GM23338 (cell line): ENCODE measurements at regions not wholly inside any gene's neighbourhood (a gene's known extent, or its start where the extent isn't known, plus 50 kb on each side); places are given as distances from the start of the nearest gene placed in this dataset.
A peak's percentile ranks its signal among the peaks of the same experiment; 100 is the strongest.

Experiments used
- ATAC-seq: fragments of 200-7000 bp; cut with Tn5 transposase; 3 replicates; pipeline ENCODE4 v1.9.1; 2020
- DNase-seq: peaks from one replicate; pipeline ENCODE4 v3.0.0-alpha.2; 2015; ENCODE audit warnings: low spot score
- H2AFZ ChIP-seq: fragments of 200-600 bp; sonication (generic); 2 replicates; pipeline ENCODE4 v1.8.0; 2016; ENCODE audit warnings: antibody characterized with exemption, mild to moderate bottlenecking, moderate library complexity
- H3F3A ChIP-seq: fragments of 200-600 bp; sonication (generic); replicated peaks from 2 replicates; pipeline ENCODE4 v1.8.0; 2017; ENCODE audit warnings: antibody characterized with exemption, mixed run types, low read depth
- H3K27ac ChIP-seq: fragments of 200-600 bp; sonication (generic); 2 replicates; pipeline ENCODE4 v1.6.1; 2016; ENCODE audit warnings: low read depth
- H3K27me3 ChIP-seq: fragments of 200-600 bp; sonication (generic); 2 replicates; pipeline ENCODE4 v1.8.0; 2016; ENCODE audit warnings: mild to moderate bottlenecking, mixed run types, moderate library complexity; ENCODE audit not compliant: insufficient read depth
- H3K36me3 ChIP-seq: fragments of 200-600 bp; sonication (generic); 2 replicates; pipeline ENCODE4 v1.8.0; 2016; ENCODE audit warnings: mild to moderate bottlenecking; ENCODE audit not compliant: insufficient read depth
- H3K4me1 ChIP-seq: fragments of 200-600 bp; sonication (generic); 2 replicates; pipeline ENCODE4 v1.8.0; 2016; ENCODE audit warnings: mild to moderate bottlenecking, moderate library complexity; ENCODE audit not compliant: insufficient read depth
- H3K4me2 ChIP-seq: fragments of 200-600 bp; sonication (generic); 2 replicates; pipeline ENCODE4 v1.7.1; 2017; ENCODE audit warnings: mixed run types
- H3K4me3 ChIP-seq: fragments of 200-600 bp; sonication (generic); 2 replicates; pipeline ENCODE4 v1.6.1; 2016; ENCODE audit warnings: mixed run types
- H3K79me2 ChIP-seq: fragments of 200-600 bp; sonication (generic); replicated peaks from 2 replicates; pipeline ENCODE4 v1.8.0; 2017; ENCODE audit warnings: mild to moderate bottlenecking; ENCODE audit not compliant: insufficient read depth
- H3K9me2 ChIP-seq: fragments of 200-600 bp; sonication (generic); 2 replicates; pipeline ENCODE4 v1.8.0; 2017; ENCODE audit not compliant: insufficient read depth
- H4K20me1 ChIP-seq: fragments of 200-600 bp; sonication (generic); replicated peaks from 2 replicates; pipeline ENCODE4 v1.8.0; 2017; ENCODE audit warnings: mild to moderate bottlenecking; ENCODE audit not compliant: insufficient read depth
- H3K27ac Mint-ChIP-seq: 2 replicates; pipeline ENCODE4 v1.8.0; 2020; ENCODE audit warnings: inconsistent platforms, mild to moderate bottlenecking, moderate library complexity, mixed read lengths
- H3K27me3 Mint-ChIP-seq: 3 replicates; pipeline ENCODE4 v1.8.0; 2022; ENCODE audit warnings: low read depth, mild to moderate bottlenecking, moderate library complexity, mixed read lengths, inconsistent platforms; ENCODE audit not compliant: insufficient read depth, poor library complexity
- H3K36me3 Mint-ChIP-seq: 3 replicates; pipeline ENCODE4 v1.8.0; 2021; ENCODE audit warnings: low read depth, mild to moderate bottlenecking, inconsistent platforms, moderate library complexity, mixed read lengths
- H3K4me1 Mint-ChIP-seq: 3 replicates; pipeline ENCODE4 v1.8.0; 2020; ENCODE audit warnings: mild to moderate bottlenecking, inconsistent platforms, mixed read lengths
- H3K4me3 Mint-ChIP-seq: 3 replicates; pipeline ENCODE4 v1.8.0; 2021; ENCODE audit warnings: moderate library complexity, mild to moderate bottlenecking, inconsistent platforms, mixed read lengths
- H3K9me3 Mint-ChIP-seq: 3 replicates; pipeline ENCODE4 v1.8.0; 2020; ENCODE audit warnings: moderate library complexity, mild to moderate bottlenecking, inconsistent platforms, mixed read lengths
- CREB1 ChIP-seq: fragments of 250-450 bp; sonication (Bioruptor Pico); IDR thresholded peaks from 2 replicates; pipeline ENCODE4 v1.5.0; 2020; ENCODE audit warnings: low read depth, mild to moderate bottlenecking, moderate library complexity
- EZH2 ChIP-seq: fragments of 200-600 bp; sonication (generic); IDR thresholded peaks from one replicate; pipeline ENCODE4 v1.8.0; 2017; ENCODE audit warnings: antibody characterized with exemption, mild to moderate bottlenecking, low read depth; ENCODE audit not compliant: unreplicated experiment
- EZH2phosphoT487 ChIP-seq: fragments of 200-600 bp; sonication (generic); IDR thresholded peaks from one replicate; pipeline ENCODE4 v1.8.1; 2018; ENCODE audit warnings: antibody characterized with exemption; ENCODE audit not compliant: unreplicated experiment
- JUNB ChIP-seq: IDR thresholded peaks from one replicate; pipeline ENCODE4 v1.6.1; 2016; ENCODE audit warnings: antibody characterized with exemption; ENCODE audit not compliant: unreplicated experiment
- NANOG ChIP-seq: IDR thresholded peaks from 2 replicates; pipeline ENCODE4 v1.6.1; 2016; ENCODE audit warnings: antibody characterized with exemption, borderline replicate concordance
- POLR2AphosphoS5 ChIP-seq: IDR thresholded peaks from 2 replicates; pipeline ENCODE4 v1.6.1; 2016; ENCODE audit warnings: antibody characterized with exemption, low read depth
- ZNF114 ChIP-seq: fragments of 250-450 bp; sonication (Bioruptor Pico); IDR thresholded peaks from 2 replicates; pipeline ENCODE4 v1.5.0; 2020; ENCODE audit warnings: mild to moderate bottlenecking, moderate library complexity
- ZNF331 ChIP-seq: fragments of 250-450 bp; sonication (Bioruptor Pico); IDR thresholded peaks from 2 replicates; pipeline ENCODE4 v1.5.0; 2020; ENCODE audit warnings: low read depth, mild to moderate bottlenecking, moderate library complexity
- TF ChIP-seq, protein P1 (sequence below): IDR thresholded peaks from one replicate; pipeline ENCODE4 v1.6.1; 2018; ENCODE audit warnings: antibody characterized with exemption; ENCODE audit not compliant: unreplicated experiment
- TF ChIP-seq, protein P2 (sequence below): IDR thresholded peaks from 2 replicates; pipeline ENCODE4 v1.6.1; 2016; ENCODE audit warnings: antibody characterized with exemption
- TF ChIP-seq, protein P3 (sequence below), 2 experiments: fragments of 200-600 bp in 1 of 2; sonication (generic) in 1 of 2; conservative IDR thresholded peaks; 2 replicates each; pipeline versions ENCODE4 v1.5.1 to v1.6.1; 2016 to 2017; ENCODE audit warnings: antibody characterized with exemption in 2 of 2, low read depth in 2 of 2, mild to moderate bottlenecking in 2 of 2, moderate library complexity in 1 of 2

DNA sequence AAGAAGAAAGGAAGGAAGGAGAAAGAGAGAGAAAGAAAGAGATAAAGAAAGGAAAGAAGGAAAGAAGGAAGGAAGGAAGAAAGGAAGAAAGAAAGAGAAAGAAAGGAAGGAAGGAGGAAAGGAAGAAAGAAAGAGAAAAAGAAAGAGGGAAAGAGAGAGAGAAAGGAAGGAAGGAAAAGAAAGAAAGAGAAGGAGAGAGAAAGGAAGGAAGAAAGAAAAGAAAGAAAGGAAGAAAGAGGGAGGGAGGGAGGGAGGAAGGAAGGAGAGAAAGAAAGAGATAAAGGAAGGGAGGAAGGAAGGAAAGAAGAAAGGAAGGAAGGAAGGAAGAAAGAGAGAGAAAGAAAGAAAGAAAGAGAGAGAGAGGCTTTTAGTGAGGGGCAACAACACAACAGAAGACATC lies 135.1 kb upstream of the VSTM2B start:
- Histone ChIP-seq H3K4me3 (no peak overlapping the region), H3K79me2 (no peaks in the 10 kb centered on the region), H3K9me2 (no peaks in the 10 kb centered on the region), H3F3A (no peaks in the 10 kb centered on the region), H2AFZ (no peak overlapping the region), H3K36me3 (no peaks in the 10 kb centered on the region), H4K20me1 (no peaks in the 10 kb centered on the region), H3K27me3 (no peaks in the 10 kb centered on the region), H3K27ac (no peak overlapping the region), H3K4me2 (no peak overlapping the region), H3K4me1 (peaks cover 8% of the 10 kb centered on the region; the same call in 1 of the 2 replicates)
- H3K27ac Mint-ChIP-seq: no peak overlapping the region
- H3K9me3 Mint-ChIP-seq: peaks cover 16% of the 10 kb centered on the region
- ATAC-seq (no peak), DNase-seq (no peak)
- no peak overlapping the region for H3K4me3 Mint-ChIP-seq
- H3K36me3 Mint-ChIP-seq: peaks cover 4% of the 10 kb centered on the region; the same call in 2 of the 3 replicates
- peaks cover 16% of the 10 kb centered on the region for H3K4me1 Mint-ChIP-seq
- H3K27me3 Mint-ChIP-seq: peaks cover 26% of the 10 kb centered on the region
- no peak for TF ChIP-seq EZH2phosphoT487

DNA sequence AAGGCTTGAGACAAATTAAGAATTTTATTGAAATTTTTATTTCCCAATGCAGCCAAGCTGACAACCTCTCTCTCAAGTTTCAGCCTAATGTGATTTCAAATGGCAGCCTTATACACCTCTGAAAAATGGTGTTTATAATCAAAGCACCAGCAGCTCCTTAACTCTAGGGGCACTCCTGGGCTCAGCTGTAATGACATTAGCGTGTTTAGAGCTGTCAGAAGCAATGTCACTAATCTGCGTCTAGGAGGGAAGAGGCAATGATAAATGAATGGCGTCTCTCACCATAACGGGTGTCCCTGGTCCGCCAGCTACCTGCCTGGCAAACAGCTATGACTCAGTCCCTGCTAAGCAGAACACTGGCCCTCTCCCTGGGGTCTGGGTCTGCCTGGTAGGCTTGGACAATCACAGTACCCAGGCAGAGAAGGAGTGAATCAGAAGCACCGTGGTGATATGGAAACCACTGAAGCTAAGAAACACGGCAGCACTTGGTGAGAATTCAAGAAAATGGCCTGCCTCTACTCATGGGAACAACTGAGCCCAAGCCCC lies 131.8 kb upstream of the VSTM2B start:
- H3K4me1 Mint-ChIP-seq: peaks cover 24% of the 10 kb centered on the region
- no peaks in the 10 kb centered on the region for H3K27me3 ChIP-seq
- peak; percentile 82 for ATAC-seq

DNA sequence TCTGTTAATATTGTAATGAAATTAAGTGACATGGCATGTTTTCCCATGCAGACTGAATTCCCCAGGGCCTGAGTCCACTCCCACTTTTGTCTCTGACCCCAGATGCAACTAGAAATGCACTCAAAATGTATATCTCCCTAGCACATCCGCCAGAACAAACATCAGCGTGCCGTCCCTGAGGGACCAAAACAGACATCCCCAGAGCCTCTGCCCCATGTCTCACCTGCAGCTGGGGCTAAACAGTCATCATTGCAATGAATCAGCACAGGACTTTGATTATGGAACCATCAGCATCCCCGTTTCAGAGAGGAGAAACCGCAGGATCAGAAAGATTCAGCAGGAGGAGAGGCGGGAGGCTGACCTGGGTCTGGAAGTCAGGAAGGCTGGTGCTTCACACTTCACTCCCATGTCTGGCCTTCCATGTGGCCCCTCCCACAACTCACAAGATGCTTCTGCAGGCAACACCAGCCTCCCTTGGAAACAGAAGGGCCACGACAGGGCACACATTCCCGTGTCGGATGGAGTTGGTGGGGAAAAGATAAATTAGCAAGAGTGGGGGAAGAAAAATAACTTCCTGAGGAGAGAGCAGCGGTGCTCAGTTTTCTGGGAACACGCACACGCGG lies 130.6 kb upstream of the VSTM2B start:
- Histone ChIP-seq H3K9me2 (no peaks in the 10 kb centered on the region), H3K79me2 (no peaks in the 10 kb centered on the region), H3K27me3 (no peaks in the 10 kb centered on the region), H3K4me3 (no peak overlapping the region), H3K4me2 (no peak overlapping the region), H3K27ac (no peak overlapping the region), H4K20me1 (no peaks in the 10 kb centered on the region), H3K4me1 (peaks cover 8% of the 10 kb centered on the region; the same call in 1 of the 2 replicates), H2AFZ (no peak overlapping the region), H3F3A (no peaks in the 10 kb centered on the region), H3K36me3 (no peaks in the 10 kb centered on the region)
- Mint-ChIP-seq H3K9me3 (peaks cover 16% of the 10 kb centered on the region), H3K27me3 (peaks cover 28% of the 10 kb centered on the region), H3K4me1 (peaks cover 35% of the 10 kb centered on the region), H3K4me3 (no peak overlapping the region), H3K27ac (no peak overlapping the region), H3K36me3 (peaks cover 4% of the 10 kb centered on the region; the same call in 2 of the 3 replicates)
- DNase-seq (no peak), ATAC-seq (no peak)
- TF ChIP-seq NANOG (no peak), POLR2AphosphoS5 (no peak), ZNF331 (CRISPR knock-in tag) (no peak), CREB1 (CRISPR knock-in tag) (no peak), ZNF114 (CRISPR knock-in tag) (no peak), JUNB (no peak), EZH2 (no peak), EZH2phosphoT487 (no peak)
- TF ChIP-seq, protein P1, sequence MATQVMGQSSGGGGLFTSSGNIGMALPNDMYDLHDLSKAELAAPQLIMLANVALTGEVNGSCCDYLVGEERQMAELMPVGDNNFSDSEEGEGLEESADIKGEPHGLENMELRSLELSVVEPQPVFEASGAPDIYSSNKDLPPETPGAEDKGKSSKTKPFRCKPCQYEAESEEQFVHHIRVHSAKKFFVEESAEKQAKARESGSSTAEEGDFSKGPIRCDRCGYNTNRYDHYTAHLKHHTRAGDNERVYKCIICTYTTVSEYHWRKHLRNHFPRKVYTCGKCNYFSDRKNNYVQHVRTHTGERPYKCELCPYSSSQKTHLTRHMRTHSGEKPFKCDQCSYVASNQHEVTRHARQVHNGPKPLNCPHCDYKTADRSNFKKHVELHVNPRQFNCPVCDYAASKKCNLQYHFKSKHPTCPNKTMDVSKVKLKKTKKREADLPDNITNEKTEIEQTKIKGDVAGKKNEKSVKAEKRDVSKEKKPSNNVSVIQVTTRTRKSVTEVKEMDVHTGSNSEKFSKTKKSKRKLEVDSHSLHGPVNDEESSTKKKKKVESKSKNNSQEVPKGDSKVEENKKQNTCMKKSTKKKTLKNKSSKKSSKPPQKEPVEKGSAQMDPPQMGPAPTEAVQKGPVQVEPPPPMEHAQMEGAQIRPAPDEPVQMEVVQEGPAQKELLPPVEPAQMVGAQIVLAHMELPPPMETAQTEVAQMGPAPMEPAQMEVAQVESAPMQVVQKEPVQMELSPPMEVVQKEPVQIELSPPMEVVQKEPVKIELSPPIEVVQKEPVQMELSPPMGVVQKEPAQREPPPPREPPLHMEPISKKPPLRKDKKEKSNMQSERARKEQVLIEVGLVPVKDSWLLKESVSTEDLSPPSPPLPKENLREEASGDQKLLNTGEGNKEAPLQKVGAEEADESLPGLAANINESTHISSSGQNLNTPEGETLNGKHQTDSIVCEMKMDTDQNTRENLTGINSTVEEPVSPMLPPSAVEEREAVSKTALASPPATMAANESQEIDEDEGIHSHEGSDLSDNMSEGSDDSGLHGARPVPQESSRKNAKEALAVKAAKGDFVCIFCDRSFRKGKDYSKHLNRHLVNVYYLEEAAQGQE: no peak

More for the DNA sequence above, 131.8 kb upstream of the VSTM2B start:
- no peak overlapping the region for H3K4me3 Mint-ChIP-seq
- no peak overlapping the region for H3K27ac ChIP-seq
- H2AFZ ChIP-seq: no peak overlapping the region
- H3K36me3 Mint-ChIP-seq: peaks cover 4% of the 10 kb centered on the region; the same call in 2 of the 3 replicates
- no peak overlapping the region for H3K27ac Mint-ChIP-seq
- H3K4me3 ChIP-seq: no peak overlapping the region
- H3K4me2 ChIP-seq: no peak overlapping the region
- TF ChIP-seq, protein P2, sequence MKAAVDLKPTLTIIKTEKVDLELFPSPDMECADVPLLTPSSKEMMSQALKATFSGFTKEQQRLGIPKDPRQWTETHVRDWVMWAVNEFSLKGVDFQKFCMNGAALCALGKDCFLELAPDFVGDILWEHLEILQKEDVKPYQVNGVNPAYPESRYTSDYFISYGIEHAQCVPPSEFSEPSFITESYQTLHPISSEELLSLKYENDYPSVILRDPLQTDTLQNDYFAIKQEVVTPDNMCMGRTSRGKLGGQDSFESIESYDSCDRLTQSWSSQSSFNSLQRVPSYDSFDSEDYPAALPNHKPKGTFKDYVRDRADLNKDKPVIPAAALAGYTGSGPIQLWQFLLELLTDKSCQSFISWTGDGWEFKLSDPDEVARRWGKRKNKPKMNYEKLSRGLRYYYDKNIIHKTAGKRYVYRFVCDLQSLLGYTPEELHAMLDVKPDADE: no peak
- TF ChIP-seq, protein P3, sequence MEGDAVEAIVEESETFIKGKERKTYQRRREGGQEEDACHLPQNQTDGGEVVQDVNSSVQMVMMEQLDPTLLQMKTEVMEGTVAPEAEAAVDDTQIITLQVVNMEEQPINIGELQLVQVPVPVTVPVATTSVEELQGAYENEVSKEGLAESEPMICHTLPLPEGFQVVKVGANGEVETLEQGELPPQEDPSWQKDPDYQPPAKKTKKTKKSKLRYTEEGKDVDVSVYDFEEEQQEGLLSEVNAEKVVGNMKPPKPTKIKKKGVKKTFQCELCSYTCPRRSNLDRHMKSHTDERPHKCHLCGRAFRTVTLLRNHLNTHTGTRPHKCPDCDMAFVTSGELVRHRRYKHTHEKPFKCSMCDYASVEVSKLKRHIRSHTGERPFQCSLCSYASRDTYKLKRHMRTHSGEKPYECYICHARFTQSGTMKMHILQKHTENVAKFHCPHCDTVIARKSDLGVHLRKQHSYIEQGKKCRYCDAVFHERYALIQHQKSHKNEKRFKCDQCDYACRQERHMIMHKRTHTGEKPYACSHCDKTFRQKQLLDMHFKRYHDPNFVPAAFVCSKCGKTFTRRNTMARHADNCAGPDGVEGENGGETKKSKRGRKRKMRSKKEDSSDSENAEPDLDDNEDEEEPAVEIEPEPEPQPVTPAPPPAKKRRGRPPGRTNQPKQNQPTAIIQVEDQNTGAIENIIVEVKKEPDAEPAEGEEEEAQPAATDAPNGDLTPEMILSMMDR (conservative IDR thresholded peaks at IDR 0.05; ENCODE audit: low read depth in 2 of 2): peak; percentile 18 to 46; a peak in 3 of 4 replicates
- no peaks in the 10 kb centered on the region for H3K79me2 ChIP-seq
- no peaks in the 10 kb centered on the region for H3F3A ChIP-seq
- no peaks in the 10 kb centered on the region for H4K20me1 ChIP-seq
- no peaks in the 10 kb centered on the region for H3K36me3 ChIP-seq
- peaks cover 8% of the 10 kb centered on the region; the same call in 1 of the 2 replicates for H3K4me1 ChIP-seq
- H3K9me2 ChIP-seq: no peaks in the 10 kb centered on the region
- peaks cover 16% of the 10 kb centered on the region for H3K9me3 Mint-ChIP-seq
- H3K27me3 Mint-ChIP-seq: peaks cover 28% of the 10 kb centered on the region
- DNase-seq: peak; percentile 56
